ENCODE measurements at regions not wholly inside any gene's neighbourhood (a gene's known extent, or its start where the extent isn't known, plus 50 kb on each side); places are given as distances from the start of the nearest gene placed in this dataset.

DNA sequence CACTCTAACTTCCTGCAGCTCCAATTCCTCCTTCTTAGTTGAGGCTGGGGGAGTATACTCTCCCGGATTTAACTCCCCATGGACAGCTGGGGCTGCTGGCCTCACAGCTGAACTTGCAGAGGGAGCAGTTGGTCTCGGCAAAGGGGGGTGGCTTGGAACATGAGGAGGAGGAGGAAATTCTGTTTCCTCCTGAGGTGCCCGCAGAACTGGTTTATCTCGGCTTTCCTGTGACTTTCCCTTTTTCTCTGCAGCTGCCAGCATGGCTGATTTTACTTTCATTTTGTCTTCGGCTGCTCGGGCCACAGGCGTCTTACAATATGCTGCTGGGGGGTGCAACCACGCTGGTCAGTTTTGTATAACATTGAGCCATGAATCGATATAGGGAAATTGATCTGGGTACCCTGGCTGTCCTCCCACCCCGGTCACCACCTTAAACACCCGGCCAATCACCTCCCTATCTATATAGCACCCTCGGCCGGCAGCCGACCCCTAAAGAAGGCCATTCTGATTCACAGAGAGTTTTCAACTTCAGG, 1317.6 kb downstream of the TMEM121 start:
- TF ChIP-seq, protein P1, sequence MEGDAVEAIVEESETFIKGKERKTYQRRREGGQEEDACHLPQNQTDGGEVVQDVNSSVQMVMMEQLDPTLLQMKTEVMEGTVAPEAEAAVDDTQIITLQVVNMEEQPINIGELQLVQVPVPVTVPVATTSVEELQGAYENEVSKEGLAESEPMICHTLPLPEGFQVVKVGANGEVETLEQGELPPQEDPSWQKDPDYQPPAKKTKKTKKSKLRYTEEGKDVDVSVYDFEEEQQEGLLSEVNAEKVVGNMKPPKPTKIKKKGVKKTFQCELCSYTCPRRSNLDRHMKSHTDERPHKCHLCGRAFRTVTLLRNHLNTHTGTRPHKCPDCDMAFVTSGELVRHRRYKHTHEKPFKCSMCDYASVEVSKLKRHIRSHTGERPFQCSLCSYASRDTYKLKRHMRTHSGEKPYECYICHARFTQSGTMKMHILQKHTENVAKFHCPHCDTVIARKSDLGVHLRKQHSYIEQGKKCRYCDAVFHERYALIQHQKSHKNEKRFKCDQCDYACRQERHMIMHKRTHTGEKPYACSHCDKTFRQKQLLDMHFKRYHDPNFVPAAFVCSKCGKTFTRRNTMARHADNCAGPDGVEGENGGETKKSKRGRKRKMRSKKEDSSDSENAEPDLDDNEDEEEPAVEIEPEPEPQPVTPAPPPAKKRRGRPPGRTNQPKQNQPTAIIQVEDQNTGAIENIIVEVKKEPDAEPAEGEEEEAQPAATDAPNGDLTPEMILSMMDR (IDR thresholded peaks at IDR 0.05): no peak
- TF ChIP-seq POLR2A (IDR thresholded peaks at IDR 0.05): no peak
